ENCODE measurements at regions not wholly inside any gene's neighbourhood (a gene's known extent, or its start where the extent isn't known, plus 50 kb on each side); places are given as distances from the start of the nearest gene placed in this dataset.

DNA sequence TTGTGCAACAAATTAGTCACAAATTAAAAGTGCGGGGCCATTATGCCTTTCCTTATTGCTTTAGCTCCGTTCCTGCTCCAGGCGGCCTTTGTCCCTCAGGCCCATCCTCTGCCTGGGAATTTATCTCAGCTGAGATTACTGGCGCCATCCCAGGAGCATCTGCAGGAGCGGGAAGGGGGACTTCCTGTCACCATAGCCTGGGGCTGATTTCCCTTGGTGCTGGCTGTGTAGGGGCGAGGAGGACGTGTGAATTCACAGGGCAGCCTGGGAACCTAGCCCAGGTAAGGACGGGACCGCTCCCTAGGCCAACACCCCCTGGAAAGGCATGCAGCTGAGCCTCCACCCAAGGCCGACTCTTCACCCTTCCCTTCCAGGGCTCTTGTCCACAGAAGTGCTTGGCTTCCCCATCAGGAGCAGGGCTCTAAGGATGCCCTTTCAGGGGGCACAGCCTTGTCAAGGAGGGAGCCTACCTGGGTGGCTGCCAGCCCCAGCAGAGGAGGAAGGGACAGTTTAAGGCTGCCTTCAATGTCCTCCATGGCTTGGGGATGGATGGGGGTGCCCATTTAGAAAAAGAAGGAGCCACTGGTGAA lies 72.6 kb upstream of the NKX1-1 start:
- no peaks in the 10 kb centered on the region for H3K4me1 ChIP-seq
- no peak overlapping the region for H3K4me3 ChIP-seq
- TF ChIP-seq, protein P1, sequence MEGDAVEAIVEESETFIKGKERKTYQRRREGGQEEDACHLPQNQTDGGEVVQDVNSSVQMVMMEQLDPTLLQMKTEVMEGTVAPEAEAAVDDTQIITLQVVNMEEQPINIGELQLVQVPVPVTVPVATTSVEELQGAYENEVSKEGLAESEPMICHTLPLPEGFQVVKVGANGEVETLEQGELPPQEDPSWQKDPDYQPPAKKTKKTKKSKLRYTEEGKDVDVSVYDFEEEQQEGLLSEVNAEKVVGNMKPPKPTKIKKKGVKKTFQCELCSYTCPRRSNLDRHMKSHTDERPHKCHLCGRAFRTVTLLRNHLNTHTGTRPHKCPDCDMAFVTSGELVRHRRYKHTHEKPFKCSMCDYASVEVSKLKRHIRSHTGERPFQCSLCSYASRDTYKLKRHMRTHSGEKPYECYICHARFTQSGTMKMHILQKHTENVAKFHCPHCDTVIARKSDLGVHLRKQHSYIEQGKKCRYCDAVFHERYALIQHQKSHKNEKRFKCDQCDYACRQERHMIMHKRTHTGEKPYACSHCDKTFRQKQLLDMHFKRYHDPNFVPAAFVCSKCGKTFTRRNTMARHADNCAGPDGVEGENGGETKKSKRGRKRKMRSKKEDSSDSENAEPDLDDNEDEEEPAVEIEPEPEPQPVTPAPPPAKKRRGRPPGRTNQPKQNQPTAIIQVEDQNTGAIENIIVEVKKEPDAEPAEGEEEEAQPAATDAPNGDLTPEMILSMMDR (IDR thresholded peaks at IDR 0.05), result no peak
- TF ChIP-seq EZH2 (IDR thresholded peaks at IDR 0.05) (no peak), EZH2phosphoT487 (IDR thresholded peaks at IDR 0.05) (no peak)
- no peak overlapping the region for H3K9ac ChIP-seq
- H3K36me3 ChIP-seq, result no peaks in the 10 kb centered on the region
- no peaks in the 10 kb centered on the region for H4K20me1 ChIP-seq (ENCODE audit: low read depth)
- H3K9me3 ChIP-seq (ENCODE audit: low read depth), result no peaks in the 10 kb centered on the region
- H3K9me3 Mint-ChIP-seq, result peaks cover 25% of the 10 kb centered on the region
- no peak overlapping the region for H3K4me3 Mint-ChIP-seq
- no peaks in the 10 kb centered on the region for H3K79me2 ChIP-seq (ENCODE audit: low read depth)
- H3K36me3 Mint-ChIP-seq, result no peaks in the 10 kb centered on the region
- DNase-seq (ENCODE audit: low spot score), result no peak
- no peak overlapping the region for H3K27ac Mint-ChIP-seq
- peaks cover 13% of the 10 kb centered on the region for H3K27me3 ChIP-seq
- no peaks in the 10 kb centered on the region for H3K4me1 Mint-ChIP-seq
- H3K27ac ChIP-seq, result no peak overlapping the region
- no peak overlapping the region for H3K4me2 ChIP-seq
- H3K27me3 Mint-ChIP-seq (ENCODE audit: insufficient read depth, low read depth), result peaks cover 15% of the 10 kb centered on the region
- no peaks in the 10 kb centered on the region for H3F3A ChIP-seq (ENCODE audit: low read depth)
- no peak overlapping the region for H2AFZ ChIP-seq (replicated peaks)

DNA sequence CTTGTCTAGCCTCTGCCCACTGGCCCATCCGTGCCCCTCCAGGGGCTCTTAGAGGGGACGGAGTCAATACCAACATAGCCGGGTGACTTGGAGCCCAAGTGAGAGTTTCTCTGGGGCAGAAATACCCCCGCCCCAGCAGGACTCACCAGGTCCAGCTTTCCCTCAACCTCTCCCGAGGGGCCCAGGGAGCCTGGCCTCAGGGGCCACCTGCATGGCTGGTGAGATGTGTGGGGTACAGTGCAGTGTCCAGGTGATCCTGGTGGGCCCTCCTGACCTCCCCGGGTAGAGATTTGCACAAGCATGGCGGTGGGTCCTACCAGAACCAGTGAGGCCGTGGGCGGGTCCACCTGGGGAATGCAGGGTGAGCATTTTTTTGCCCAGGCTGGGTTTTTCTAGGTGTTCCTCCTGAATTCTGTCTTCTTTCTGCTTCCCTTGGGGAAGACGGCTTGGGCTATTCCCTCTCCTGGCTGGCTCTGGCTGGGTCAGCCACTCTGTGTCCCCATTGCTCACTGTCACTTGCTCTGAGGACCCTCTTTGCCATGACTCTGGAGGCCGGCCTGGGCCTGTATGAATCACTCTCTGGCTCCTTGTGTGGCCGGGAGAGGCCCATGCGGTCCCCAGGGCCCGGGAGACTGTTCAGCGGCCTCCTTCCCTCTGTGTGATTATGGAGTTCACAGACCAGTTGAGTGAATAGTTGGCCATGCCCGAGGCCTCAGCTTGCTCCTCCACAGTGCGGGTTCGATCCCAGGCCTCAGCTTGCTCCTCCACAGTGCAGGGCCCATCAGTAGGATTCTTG lies 71.0 kb upstream of the NKX1-1 start:
- Mint-ChIP-seq H3K36me3 (no peaks in the 10 kb centered on the region), H3K4me3 (no peak overlapping the region), H3K4me1 (no peaks in the 10 kb centered on the region), H3K27me3 (ENCODE audit: insufficient read depth, low read depth) (peaks cover 17% of the 10 kb centered on the region), H3K27ac (no peak overlapping the region), H3K9me3 (peaks cover 18% of the 10 kb centered on the region)
- Histone ChIP-seq H3K27ac (no peak overlapping the region), H3K36me3 (no peaks in the 10 kb centered on the region), H3K4me3 (no peak overlapping the region), H2AFZ (replicated peaks) (no peak overlapping the region), H3F3A (ENCODE audit: low read depth) (no peaks in the 10 kb centered on the region), H3K4me2 (no peak overlapping the region), H4K20me1 (ENCODE audit: low read depth) (no peaks in the 10 kb centered on the region), H3K9me3 (ENCODE audit: low read depth) (no peaks in the 10 kb centered on the region), H3K9ac (no peak overlapping the region), H3K79me2 (ENCODE audit: low read depth) (no peaks in the 10 kb centered on the region), H3K4me1 (no peaks in the 10 kb centered on the region), H3K27me3 (no peaks in the 10 kb centered on the region)
- no peak for TF ChIP-seq EZH2 (IDR thresholded peaks at IDR 0.05)
- TF ChIP-seq, protein P1 (IDR thresholded peaks at IDR 0.05), result no peak
- no peak for TF ChIP-seq EZH2phosphoT487 (IDR thresholded peaks at IDR 0.05)
- DNase-seq (ENCODE audit: low spot score), result no peak

DNA sequence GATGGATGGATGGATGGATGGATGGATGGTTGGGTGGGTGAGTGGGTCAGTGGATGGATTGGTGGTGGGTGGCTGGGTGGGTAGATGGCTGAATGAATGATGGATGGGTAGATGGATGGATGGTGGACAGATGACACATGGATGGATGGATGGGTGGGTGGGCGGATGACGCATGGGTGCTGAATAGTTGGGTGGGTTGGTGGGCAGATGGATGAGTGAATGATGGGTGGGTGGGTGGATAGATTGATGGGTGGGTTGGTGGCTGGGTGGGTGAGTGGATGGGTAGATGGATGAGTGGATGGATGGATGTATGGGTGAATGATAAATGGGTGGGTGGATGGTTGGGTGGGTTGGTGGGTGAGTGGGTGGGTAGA lies 69.9 kb upstream of the NKX1-1 start:
- H3K4me1 Mint-ChIP-seq, result no peaks in the 10 kb centered on the region
- Histone ChIP-seq H3K4me3 (no peak overlapping the region), H3K4me2 (no peak overlapping the region), H3K27ac (no peak overlapping the region), H3K4me1 (no peaks in the 10 kb centered on the region), H4K20me1 (ENCODE audit: low read depth) (no peaks in the 10 kb centered on the region), H3K9ac (no peak overlapping the region), H3K27me3 (no peaks in the 10 kb centered on the region), H3K36me3 (no peaks in the 10 kb centered on the region), H2AFZ (replicated peaks) (no peak overlapping the region), H3K79me2 (ENCODE audit: low read depth) (no peaks in the 10 kb centered on the region), H3K9me3 (ENCODE audit: low read depth) (no peaks in the 10 kb centered on the region), H3F3A (ENCODE audit: low read depth) (no peaks in the 10 kb centered on the region)
- DNase-seq (ENCODE audit: low spot score), result no peak
- H3K4me3 Mint-ChIP-seq, result no peak overlapping the region
- H3K27me3 Mint-ChIP-seq (ENCODE audit: insufficient read depth, low read depth), result peaks cover 17% of the 10 kb centered on the region
- H3K9me3 Mint-ChIP-seq, result peaks cover 11% of the 10 kb centered on the region
- H3K36me3 Mint-ChIP-seq, result no peaks in the 10 kb centered on the region
- TF ChIP-seq EZH2 (IDR thresholded peaks at IDR 0.05), result no peak
- no peak for TF ChIP-seq EZH2phosphoT487 (IDR thresholded peaks at IDR 0.05)
- TF ChIP-seq, protein P1 (IDR thresholded peaks at IDR 0.05), result no peak
- no peak overlapping the region for H3K27ac Mint-ChIP-seq

Measured in neural progenitor cell (in vitro differentiated cells).